PC-9 (cell line): ENCODE measurements at regions not wholly inside any gene's neighbourhood (a gene's known extent, or its start where the extent isn't known, plus 50 kb on each side); places are given as distances from the start of the nearest gene placed in this dataset.

Experiments used
- BruUV-seq: library from RNA; stranded (reverse); fragments of 400-500 nt; replicated peaks from 2 replicates; lab custom pipeline; 2021; lab: Mats Ljungman, UMichigan
- CTCF ChIA-PET: fragments of 300-600 bp; sonication (Branson Sonifier 250); formaldehyde crosslinking; loops from one replicate; lab custom pipeline; 2022; ENCODE audit warnings: antibody characterized with exemption; lab: Charles Lee
- POLR2A ChIA-PET: fragments of 300-600 bp; sonication (Branson Sonifier 250); formaldehyde crosslinking; loops from one replicate; lab custom pipeline; 2022; ENCODE audit warnings: antibody characterized with exemption; ENCODE audit not compliant: unreplicated experiment; lab: Charles Lee
- DNase-seq, 2 experiments: peaks; one replicate each; pipeline versions ENCODE4 v3.0.0 to v3.0.0-alpha.2; 2015 to 2022; ENCODE audit warnings: mixed read lengths in 1 of 2
- H2AFZ ChIP-seq: fragments of 200-600 bp; sonication (generic); 2 replicates; pipeline ENCODE4 v1.8.1; 2017; ENCODE audit warnings: antibody characterized with exemption
- H3F3A ChIP-seq: fragments of 200-600 bp; sonication (generic); 2 replicates; pipeline ENCODE4 v1.8.1; 2017; ENCODE audit warnings: antibody characterized with exemption, mild to moderate bottlenecking, low read depth; ENCODE audit not compliant: insufficient read depth
- H3K27ac ChIP-seq: fragments of 200-600 bp; sonication (generic); 2 replicates; pipeline ENCODE4 v1.6.1; 2016; ENCODE audit warnings: mixed run types
- H3K27me3 ChIP-seq: fragments of 200-600 bp; sonication (generic); 2 replicates; pipeline ENCODE4 v1.6.1; 2016; ENCODE audit warnings: low read depth, mixed run types; ENCODE audit not compliant: insufficient read depth
- H3K36me3 ChIP-seq: fragments of 200-600 bp; sonication (generic); 2 replicates; pipeline ENCODE4 v1.6.1; 2016; ENCODE audit warnings: low read depth, mixed run types
- H3K4me1 ChIP-seq: fragments of 200-600 bp; sonication (generic); replicated peaks from 2 replicates; pipeline ENCODE4 v1.6.1; 2016; ENCODE audit warnings: mixed run types; ENCODE audit not compliant: insufficient read depth
- H3K4me2 ChIP-seq: fragments of 200-600 bp; sonication (generic); 2 replicates; pipeline ENCODE4 v1.6.1; 2017; ENCODE audit warnings: mixed run types
- H3K4me3 ChIP-seq: fragments of 200-600 bp; sonication (generic); 2 replicates; pipeline ENCODE4 v1.6.1; 2016; ENCODE audit warnings: mixed run types
- H3K79me2 ChIP-seq: fragments of 200-600 bp; sonication (generic); 2 replicates; pipeline ENCODE4 v1.6.1; 2017; ENCODE audit warnings: low read depth, mixed run types
- H3K9me2 ChIP-seq: fragments of 200-600 bp; sonication (generic); 2 replicates; pipeline ENCODE4 v1.8.1; 2017; ENCODE audit warnings: mild to moderate bottlenecking; ENCODE audit not compliant: insufficient read depth
- H3K9me3 ChIP-seq: fragments of 200-600 bp; sonication (generic); 2 replicates; pipeline ENCODE4 v1.8.1; 2016; ENCODE audit warnings: low read depth; ENCODE audit not compliant: insufficient read depth
- H4K20me1 ChIP-seq: fragments of 200-600 bp; sonication (generic); 2 replicates; pipeline ENCODE4 v1.8.1; 2017; ENCODE audit not compliant: insufficient read depth
- CTCF ChIP-seq: fragments of 200-600 bp; sonication (generic); conservative IDR thresholded peaks from 2 replicates; pipeline ENCODE4 v1.6.1; 2017; ENCODE audit warnings: mixed run types, antibody characterized with exemption, mild to moderate bottlenecking, moderate library complexity
- EZH2 ChIP-seq: fragments of 200-600 bp; sonication (generic); IDR thresholded peaks from 2 replicates; pipeline ENCODE4 v1.8.0; 2017; ENCODE audit warnings: antibody characterized with exemption, low read depth
- intact Hi-C: fragments of 100-400 bp; cut with micrococcal nuclease; formaldehyde crosslinking; loops from one replicate; pipeline ENCODE4 v1.10.0; 2022; ENCODE audit not compliant: unreplicated experiment

DNA sequence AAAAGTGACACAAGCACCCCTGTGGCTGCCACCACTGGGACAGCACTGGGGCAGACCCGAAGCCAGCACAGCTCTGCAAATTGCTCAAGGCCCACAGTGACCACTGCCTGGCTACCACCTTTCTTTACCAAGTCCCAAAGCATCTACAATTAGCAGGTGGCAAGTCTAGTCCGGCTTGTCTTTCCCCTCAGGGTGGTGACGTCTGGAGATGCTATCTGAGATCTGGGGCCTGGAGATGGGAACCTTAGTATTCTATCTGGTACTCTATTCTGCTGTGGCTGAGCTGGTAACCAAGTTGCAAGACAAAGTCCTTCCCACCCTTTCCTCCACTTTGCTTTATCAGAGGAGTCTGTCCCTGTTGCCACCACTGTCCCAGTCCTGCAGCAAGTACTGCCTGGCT is 1010.1 kb upstream of the FLRT2 start:
- Histone ChIP-seq H3K36me3 (no peaks in the 10 kb centered on the region), H4K20me1 (no peaks in the 10 kb centered on the region), H3K4me2 (no peak overlapping the region), H2AFZ (no peak overlapping the region), H3K27me3 (no peaks in the 10 kb centered on the region), H3F3A (no peaks in the 10 kb centered on the region), H3K27ac (no peak overlapping the region), H3K4me3 (no peak overlapping the region), H3K9me3 (no peaks in the 10 kb centered on the region), H3K4me1 (no peaks in the 10 kb centered on the region), H3K79me2 (no peaks in the 10 kb centered on the region), H3K9me2 (no peaks in the 10 kb centered on the region)
- intact Hi-C loops = no loop called here
- CTCF ChIA-PET = no interaction called here
- TF ChIP-seq EZH2 (no peak), CTCF (no peak)
- BruUV-seq = no TSS peak
- DNase-seq = no peak
- POLR2A ChIA-PET = no interaction called here

GRCh38 chr14:84520711-84521338 is 1009.1 kb upstream of the FLRT2 start:
- Histone ChIP-seq H3K27ac (no peak overlapping the region), H3K79me2 (no peaks in the 10 kb centered on the region), H3K4me3 (no peak overlapping the region), H2AFZ (no peak overlapping the region), H3K9me2 (no peaks in the 10 kb centered on the region), H3K36me3 (no peaks in the 10 kb centered on the region), H4K20me1 (no peaks in the 10 kb centered on the region), H3K4me2 (no peak overlapping the region), H3K27me3 (no peaks in the 10 kb centered on the region), H3F3A (no peaks in the 10 kb centered on the region), H3K4me1 (no peaks in the 10 kb centered on the region), H3K9me3 (no peaks in the 10 kb centered on the region)
- BruUV-seq = no TSS peak
- DNase-seq = no peak
- ChIA-PET CTCF (no interaction called here), POLR2A (no interaction called here)
- no peak for TF ChIP-seq EZH2
- TF ChIP-seq CTCF = no peak
- intact Hi-C loops = no loop called here

- Histone ChIP-seq H2AFZ (no peak overlapping the region), H3K79me2 (no peaks in the 10 kb centered on the region), H3K9me2 (no peaks in the 10 kb centered on the region), H3K4me2 (no peak overlapping the region), H3K4me3 (no peak overlapping the region), H4K20me1 (no peaks in the 10 kb centered on the region), H3K4me1 (no peaks in the 10 kb centered on the region), H3F3A (no peaks in the 10 kb centered on the region), H3K36me3 (no peaks in the 10 kb centered on the region), H3K27ac (no peak overlapping the region), H3K9me3 (no peaks in the 10 kb centered on the region), H3K27me3 (no peaks in the 10 kb centered on the region)
- DNase-seq = no peak
- no TSS peak for BruUV-seq
- TF ChIP-seq EZH2 (no peak), CTCF (no peak)
- POLR2A ChIA-PET = no interaction called here
- CTCF ChIA-PET = no interaction called here
- intact Hi-C loops = no loop called here
Observed at GRCh38 chr14:84523746-84524145, 1006.2 kb upstream of the FLRT2 start.
